Transverse colon (tissue), 4 donors: ENCODE measurements at regions not wholly inside any gene's neighbourhood (a gene's known extent, or its start where the extent isn't known, plus 50 kb on each side); places are given as distances from the start of the nearest gene placed in this dataset.

ENCODE experiments used
- DNase-seq: peaks from one replicate; pipeline ENCODE4 v3.0.0-alpha.2; 2019
- H3K27ac ChIP-seq, 4 donors: fragments of 200-600 bp; sonication (generic); 2 replicates each; pipeline ENCODE4 v1.5.1; 2016 to 2018; ENCODE audit warnings: inconsistent platforms in 4 of 4
- H3K27me3 ChIP-seq: fragments of 200-600 bp; sonication (generic); 2 replicates; pipeline ENCODE4 v1.5.1; 2017; ENCODE audit warnings: inconsistent platforms
- H3K36me3 ChIP-seq, 4 donors: fragments of 200-600 bp; sonication (generic); 2 replicates each; pipeline ENCODE4 v1.5.1; 2017 to 2019; ENCODE audit warnings: inconsistent platforms in 4 of 4
- H3K4me1 ChIP-seq, 4 donors: fragments of 200-600 bp; sonication (generic); 2 replicates each; pipeline ENCODE4 v1.5.1; 2017 to 2020; ENCODE audit warnings: inconsistent platforms in 4 of 4
- H3K4me3 ChIP-seq, 4 donors: fragments of 200-600 bp; sonication (generic); 1 replicate in 1 of 4; 2 replicates in 3 of 4; pipeline versions ENCODE4 v1.5.1 to v1.6.1; 2017 to 2019; ENCODE audit warnings: inconsistent platforms in 4 of 4
- H3K9me3 ChIP-seq, 2 donors: fragments of 200-600 bp; sonication (generic); 2 replicates each; pipeline ENCODE4 v1.5.1; 2017 to 2019; ENCODE audit warnings: inconsistent platforms in 2 of 2
- CTCF ChIP-seq, 5 experiments: fragments of 200-600 bp in 3 of 5; fragments of 450-650 bp in 2 of 5; sonication (generic) in 3 of 5; IDR thresholded peaks; 1 replicate in 2 of 5; 2 replicates in 3 of 5; pipeline ENCODE4 v1.5.1; 2016 to 2017; ENCODE audit warnings: antibody characterized with exemption in 5 of 5, inconsistent platforms in 3 of 5, mild to moderate bottlenecking in 2 of 5, moderate library complexity in 1 of 5
- EP300 ChIP-seq: sonication (generic); formaldehyde crosslinking; IDR thresholded peaks from one replicate; pipeline ENCODE4 v1.6.1; 2017; ENCODE audit warnings: antibody characterized with exemption, low read depth
- POLR2A ChIP-seq: fragments of 450-650 bp; IDR thresholded peaks from one replicate; pipeline ENCODE4 v1.6.1; 2016; ENCODE audit warnings: antibody characterized with exemption, mild to moderate bottlenecking, moderate library complexity
- POLR2AphosphoS5 ChIP-seq, 3 donors: sonication (generic); formaldehyde crosslinking; IDR thresholded peaks; one replicate each; pipeline ENCODE4 v1.6.1; 2016; ENCODE audit warnings: antibody characterized with exemption in 3 of 3
- WGBS, 2 donors: methylation state at CpG; one replicate each; pipeline ENCODE4 v1.1.5; 2018; ENCODE audit warnings: low coverage in 1 of 2; 5-methylcytosine and 5-hydroxymethylcytosine counted together
- in situ Hi-C, 4 donors: fragments of 200-750 bp; cut with MboI; loops; one replicate each; pipeline versions ENCODE4 v1.15.0 to v1.15.1; 2017; ENCODE audit warnings: low sequenced_read_pairs in 3 of 4, low pct_ligation_motif_present in 1 of 4, low pct_unique_long_range_greater_than_20kb in 1 of 4
- intact Hi-C: fragments of 100-400 bp; cut with DNase I; formaldehyde crosslinking; loops from one replicate; pipeline ENCODE4 v1.15.1; 2023; ENCODE audit warnings: low total_unique reads

- in situ Hi-C loops, result loop anchor here in 1 of 4 donors (25.0 kb wide), 1 partner anchor 190 kb away; no protein-coding TSS in a partner anchor
- Histone ChIP-seq H3K27ac (no peak overlapping the region), H3K27me3 (no peaks in the 10 kb centered on the region), H3K4me1 (no peaks in the 10 kb centered on the region), H3K9me3 (no peaks in the 10 kb centered on the region), H3K36me3 (no peaks in the 10 kb centered on the region), H3K4me3 (no peak overlapping the region)
- 66% methylated on average over 4 of the region's 4 CpGs; no CpG with 5 or more reads in 1 of the 2 donors for WGBS, 2 donors
- DNase-seq, result no peak
- intact Hi-C loops, result no loop called here
- TF ChIP-seq EP300, result no peak
- no peak for TF ChIP-seq POLR2A
- TF ChIP-seq POLR2AphosphoS5 (IDR thresholded peaks at IDR 0.05), result no peak
- no peak for TF ChIP-seq CTCF (IDR thresholded peaks at IDR 0.05)
Measured at GRCh38 chr11:113547739-113548138, 72.5 kb upstream of the DRD2 start.

- in situ Hi-C loops (loop anchor here in 1 of 4 donors (25.0 kb wide), 1 partner anchor 190 kb away; no protein-coding TSS in a partner anchor), intact Hi-C loops (no loop called here)
- no peak overlapping the region for H3K4me3 ChIP-seq
- TF ChIP-seq EP300 (no peak), POLR2AphosphoS5 (IDR thresholded peaks at IDR 0.05) (no peak), POLR2A (no peak), CTCF (IDR thresholded peaks at IDR 0.05) (no peak)
- no peak overlapping the region for H3K27ac ChIP-seq
- H3K4me1 ChIP-seq, result no peaks in the 10 kb centered on the region
- no peaks in the 10 kb centered on the region for H3K27me3 ChIP-seq
- H3K36me3 ChIP-seq, result no peaks in the 10 kb centered on the region
- no peak for DNase-seq
- no peaks in the 10 kb centered on the region for H3K9me3 ChIP-seq
- 54 to 67% methylated on average over 5 of the region's 5 CpGs for WGBS, 2 donors
Measured at GRCh38 chr11:113546757-113547507, 71.7 kb upstream of the DRD2 start.

GRCh38 chr11:113542420-113542819, 67.2 kb upstream of the DRD2 start:
- no peak overlapping the region for H3K27ac ChIP-seq
- intact Hi-C loops, result no loop called here
- no peaks in the 10 kb centered on the region for H3K27me3 ChIP-seq
- DNase-seq, result no peak
- no peaks in the 10 kb centered on the region for H3K9me3 ChIP-seq
- H3K36me3 ChIP-seq, result no peaks in the 10 kb centered on the region
- TF ChIP-seq POLR2AphosphoS5 (IDR thresholded peaks at IDR 0.05), result no peak
- TF ChIP-seq POLR2A, result no peak
- TF ChIP-seq EP300, result no peak
- TF ChIP-seq CTCF (IDR thresholded peaks at IDR 0.05), result no peak
- H3K4me3 ChIP-seq, result no peak overlapping the region
- in situ Hi-C loops, result loop anchor here in 1 of 4 donors (25.0 kb wide), 1 partner anchor 195 kb away; no protein-coding TSS in a partner anchor
- H3K4me1 ChIP-seq, result no peaks in the 10 kb centered on the region
- 79 to 96% methylated on average over 2 of the region's 2 CpGs for WGBS, 2 donors

GRCh38 chr11:113540416-113541330, 65.5 kb upstream of the DRD2 start:
- Histone ChIP-seq H3K4me1 (no peaks in the 10 kb centered on the region), H3K27ac (no peak overlapping the region), H3K9me3 (no peaks in the 10 kb centered on the region), H3K27me3 (no peaks in the 10 kb centered on the region), H3K36me3 (no peaks in the 10 kb centered on the region), H3K4me3 (no peak overlapping the region)
- WGBS, 2 donors, result 71 to 86% methylated on average over 5 to 8 of the region's 8 CpGs
- intact Hi-C loops, result no loop called here
- in situ Hi-C loops, result loop anchor here in 1 of 4 donors (25.0 kb wide), 1 partner anchor 197 kb away; no protein-coding TSS in a partner anchor
- DNase-seq, result no peak
- TF ChIP-seq POLR2A (no peak), EP300 (no peak), CTCF (IDR thresholded peaks at IDR 0.05) (no peak), POLR2AphosphoS5 (IDR thresholded peaks at IDR 0.05) (no peak)
